GM21381 (cell line): ENCODE measurements at regions not wholly inside any gene's neighbourhood (a gene's known extent, or its start where the extent isn't known, plus 50 kb on each side); places are given as distances from the start of the nearest gene placed in this dataset.
"Not testable (repeated sequence)": the region's sequence is repeated elsewhere in the genome, so short reads cannot be mapped to it uniquely, and the experiment has no call there.

Experiments
- ATAC-seq: cut with Tn5 transposase; IDR thresholded peaks from one replicate; pipeline ENCODE4 v1.9.1; 2021; ENCODE audit warnings: mild to moderate bottlenecking, moderate library complexity; ENCODE audit not compliant: unreplicated experiment

GRCh38 chr5:92283521-92283920 lies 900.4 kb upstream of the ARRDC3 start:
- no peak for ATAC-seq

DNA sequence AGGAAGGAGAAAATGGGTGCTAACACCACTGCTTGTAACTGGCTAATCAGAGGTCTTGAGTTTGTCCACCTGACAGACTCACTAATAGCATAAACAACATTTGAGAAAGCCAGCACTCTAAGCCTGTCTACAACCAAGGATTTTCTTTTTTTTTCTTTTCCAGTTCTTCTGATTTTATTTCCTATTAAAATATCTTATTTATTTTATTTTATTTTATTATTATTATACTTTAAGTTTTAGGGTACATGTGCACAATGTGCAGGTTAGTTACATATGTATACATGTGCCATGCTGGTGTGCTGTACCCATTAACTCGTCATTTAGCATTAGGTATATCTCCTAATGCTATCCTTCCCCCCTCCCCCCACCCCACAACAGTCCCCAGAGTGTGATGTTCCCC lies 888.6 kb upstream of the ARRDC3 start:
- not testable (repeated sequence) for ATAC-seq

GRCh38 chr5:92268343-92268742 lies 885.2 kb upstream of the ARRDC3 start:
- ATAC-seq = no peak

GRCh38 chr5:92267830-92268229 lies 884.7 kb upstream of the ARRDC3 start:
- no peak for ATAC-seq

- ATAC-seq = no peak
Observed at GRCh38 chr5:92265804-92266203, 882.7 kb upstream of the ARRDC3 start.

- ATAC-seq = not testable (repeated sequence)
Observed at GRCh38 chr5:92255605-92256004, 872.5 kb upstream of the ARRDC3 start.

DNA sequence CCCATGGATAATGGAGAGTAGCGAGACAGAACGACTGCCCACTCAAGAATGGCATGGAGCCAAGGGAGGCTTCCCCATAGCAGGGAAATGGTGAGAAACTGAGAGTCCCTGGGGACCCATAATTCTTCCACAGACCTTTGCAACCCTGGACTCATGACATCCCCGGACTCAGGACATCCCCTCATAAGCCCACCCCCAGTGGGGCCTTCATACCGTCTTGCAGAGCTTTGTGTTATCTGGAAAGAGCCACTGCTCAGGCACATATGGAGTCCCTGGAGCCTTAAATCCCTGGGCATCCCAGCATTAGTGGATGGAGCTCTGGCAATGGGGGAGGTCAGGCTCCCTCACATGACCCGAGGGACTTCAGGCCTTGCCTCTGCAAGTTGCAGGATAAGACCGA lies 865.4 kb upstream of the ARRDC3 start:
- no peak for ATAC-seq

DNA sequence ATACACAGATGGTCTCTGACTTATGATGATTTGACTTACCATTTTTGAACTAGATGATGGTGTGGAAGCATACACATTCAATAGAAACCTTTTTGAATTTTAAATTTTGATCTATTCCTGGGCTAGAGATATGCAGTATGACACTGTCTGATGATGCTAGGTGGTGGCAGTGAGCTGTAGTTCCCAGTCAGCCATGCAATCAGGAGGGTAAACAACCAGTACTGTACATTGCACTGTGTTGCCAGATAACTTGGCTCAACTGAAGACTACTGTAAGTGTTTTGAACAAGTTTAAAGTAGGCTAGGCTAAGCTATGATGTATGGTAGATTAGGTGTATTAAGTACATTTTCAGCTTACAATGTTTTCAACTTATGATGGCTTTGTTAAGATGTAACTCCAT lies 859.1 kb upstream of the ARRDC3 start:
- no peak for ATAC-seq

DNA sequence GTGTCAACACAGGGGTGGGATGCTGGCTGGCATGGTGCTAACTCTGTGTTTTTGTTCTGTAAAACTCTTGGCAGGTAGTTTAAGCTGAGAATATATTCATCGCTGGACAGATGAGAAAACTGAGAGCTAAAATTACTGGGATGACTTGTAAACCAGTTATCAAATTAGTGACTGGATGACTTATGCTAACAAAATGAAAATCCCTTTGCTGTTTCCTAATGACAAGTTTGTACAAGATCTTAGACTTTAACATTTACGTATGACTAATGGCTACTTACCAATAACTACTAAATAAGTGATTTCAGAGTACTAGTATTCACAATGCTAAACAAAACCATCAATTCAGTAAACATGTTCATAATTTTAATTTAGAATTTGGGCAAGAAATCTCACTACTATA lies 854.8 kb upstream of the ARRDC3 start:
- no peak for ATAC-seq

GRCh38 chr5:92222449-92222848 lies 839.3 kb upstream of the ARRDC3 start:
- no peak for ATAC-seq

DNA sequence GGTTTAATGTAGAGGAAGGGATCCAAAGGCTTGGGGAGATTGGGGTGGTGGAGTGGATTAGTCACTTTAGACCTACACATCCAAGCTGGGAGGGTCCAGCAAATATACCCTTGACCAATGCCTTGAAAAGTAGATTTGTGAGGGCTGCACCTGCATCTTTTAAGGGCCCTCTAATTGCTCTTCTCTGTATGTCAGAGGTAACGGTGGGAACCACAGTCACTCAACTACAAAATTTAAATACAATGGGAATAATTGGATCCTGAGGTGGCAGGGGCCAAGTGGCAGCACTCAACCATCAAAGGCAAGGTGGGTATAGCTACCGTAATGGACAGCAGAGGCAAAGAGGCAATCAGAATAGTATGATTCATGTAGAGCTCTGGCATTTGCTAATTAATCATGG lies 833.7 kb upstream of the ARRDC3 start:
- ATAC-seq = not testable (repeated sequence)

- no peak for ATAC-seq
Observed at GRCh38 chr5:92215116-92215515, 832.0 kb upstream of the ARRDC3 start.

DNA sequence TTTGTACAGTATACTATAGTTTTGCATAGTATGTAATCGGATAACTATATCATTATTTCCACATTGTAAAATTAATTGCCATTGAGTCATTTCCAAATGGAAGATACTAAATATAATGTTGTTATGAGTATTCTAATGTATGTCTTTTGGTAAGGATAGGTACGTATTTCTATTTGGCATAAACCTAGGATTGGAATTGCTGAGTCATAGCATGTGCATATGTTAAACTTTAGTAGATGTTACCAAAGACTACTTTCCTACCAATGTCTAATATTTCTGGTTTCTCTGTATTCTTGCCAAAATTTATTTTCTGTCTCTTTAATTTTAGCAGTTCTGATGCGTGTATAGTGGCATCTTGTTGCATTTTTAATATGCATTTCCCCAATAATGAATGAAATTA lies 825.1 kb upstream of the ARRDC3 start:
- no peak for ATAC-seq

DNA sequence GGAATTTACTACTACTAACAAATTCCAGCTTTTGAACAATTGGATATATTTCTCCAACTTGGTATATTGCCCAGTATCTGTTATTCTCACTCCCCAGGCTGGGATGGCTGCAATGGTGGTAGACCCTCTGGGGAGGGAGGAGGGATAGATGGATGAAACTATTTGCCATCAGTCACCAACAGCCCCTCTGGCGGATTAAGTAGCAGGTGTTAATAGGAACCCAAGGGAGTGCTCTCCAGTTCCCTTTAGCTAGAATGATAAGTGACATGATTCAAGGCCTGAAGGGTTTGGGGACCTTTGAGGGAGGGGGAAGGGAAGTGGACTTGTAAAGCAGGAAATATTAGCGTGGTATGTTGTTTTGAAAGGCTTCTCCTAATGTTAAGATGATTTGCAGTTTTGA lies 824.0 kb upstream of the ARRDC3 start:
- ATAC-seq = no peak

DNA sequence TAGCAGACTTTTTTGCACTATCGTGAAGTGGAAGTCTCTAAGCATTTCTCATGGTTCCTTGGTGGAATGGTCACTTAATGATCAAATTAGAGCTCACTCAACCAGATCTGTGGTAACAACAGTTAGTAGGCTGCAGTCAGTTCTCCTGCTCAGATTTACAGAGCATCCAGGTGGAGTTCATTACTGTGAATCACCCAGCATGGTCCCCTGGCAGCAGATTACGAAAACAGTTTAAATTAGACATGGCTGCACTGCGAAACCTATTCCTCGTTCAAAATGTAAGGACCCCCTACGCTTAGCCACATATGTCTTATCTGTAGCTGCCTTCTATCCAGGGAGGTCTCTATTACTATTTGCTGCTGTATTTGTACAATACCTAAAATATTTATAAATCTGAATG lies 823.6 kb upstream of the ARRDC3 start:
- no peak for ATAC-seq

- not testable (repeated sequence) for ATAC-seq
Observed at GRCh38 chr5:92199035-92199434, 815.9 kb upstream of the ARRDC3 start.

- ATAC-seq = no peak
Observed at GRCh38 chr5:92181656-92182055, 798.5 kb upstream of the ARRDC3 start.

- no peak for ATAC-seq
Observed at GRCh38 chr5:92180391-92180790, 797.3 kb upstream of the ARRDC3 start.

- ATAC-seq = no peak
Observed at GRCh38 chr5:92179651-92180050, 796.5 kb upstream of the ARRDC3 start.

DNA sequence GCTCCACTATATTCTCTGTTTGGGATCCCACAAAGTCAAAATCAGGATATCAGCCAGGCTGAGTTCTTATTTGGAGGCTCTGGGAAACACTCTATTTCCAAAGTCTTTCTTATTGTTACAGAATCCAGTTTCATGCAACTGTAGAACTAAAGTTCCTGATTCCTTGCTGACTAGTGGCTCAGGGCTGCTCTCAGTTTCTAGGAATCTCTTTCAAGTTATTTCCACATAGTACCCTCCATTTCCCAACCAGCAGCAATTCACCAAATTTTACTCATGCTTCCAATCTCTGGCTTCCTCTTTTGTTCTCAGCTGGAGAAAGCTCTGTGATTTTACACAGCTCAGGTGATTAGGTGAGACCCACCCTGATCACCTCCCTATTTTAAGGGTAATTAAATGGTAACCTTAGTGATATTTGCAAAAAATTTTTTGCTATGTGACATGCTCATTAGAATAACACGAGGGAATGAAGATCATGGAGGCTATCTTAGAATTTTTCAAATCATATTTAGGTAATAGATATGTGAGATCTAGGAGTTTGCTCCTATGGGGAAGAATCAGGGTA lies 794.9 kb upstream of the ARRDC3 start:
- ATAC-seq = no peak

GRCh38 chr5:92163906-92164305 lies 780.8 kb upstream of the ARRDC3 start:
- no peak for ATAC-seq

- ATAC-seq = no peak
Observed at GRCh38 chr5:92147798-92148197, 764.7 kb upstream of the ARRDC3 start.

DNA sequence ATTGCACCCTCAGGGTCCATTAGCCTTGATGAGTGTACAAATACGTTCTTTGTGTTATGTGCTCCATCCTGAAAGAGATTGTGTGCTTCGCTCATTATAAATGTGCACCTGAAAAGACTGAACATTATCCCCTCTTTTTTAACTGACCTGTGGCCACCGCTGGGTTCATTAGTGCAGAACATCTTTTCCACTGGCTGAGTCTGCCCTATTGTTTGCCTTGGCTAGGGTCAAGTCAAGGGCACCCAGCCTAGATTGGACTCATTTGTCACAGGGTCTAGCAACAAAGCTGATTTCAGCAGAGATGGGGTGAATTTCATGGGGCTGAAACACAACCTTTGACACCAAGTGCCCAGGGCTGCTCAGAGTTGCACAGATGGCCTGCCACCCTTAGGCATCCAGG lies 764.1 kb upstream of the ARRDC3 start:
- no peak for ATAC-seq

GRCh38 chr5:92145852-92146251 lies 762.7 kb upstream of the ARRDC3 start:
- ATAC-seq = no peak
